Mammary epithelial cell (primary cell): ENCODE measurements at regions not wholly inside any gene's neighbourhood (a gene's known extent, or its start where the extent isn't known, plus 50 kb on each side); places are given as distances from the start of the nearest gene placed in this dataset.

Experiments used
- EZH2 ChIP-seq: IDR thresholded peaks from 2 replicates; pipeline ENCODE4 v1.6.1; 2012; ENCODE audit warnings: low read length, inconsistent platforms, borderline replicate concordance
- TF ChIP-seq, protein P1 (sequence below), 2 donors: IDR thresholded peaks in 1 of 2; conservative IDR thresholded peaks in 1 of 2; 2 replicates each; pipeline ENCODE4 v1.5.1; 2011 to 2012; ENCODE audit warnings: inconsistent platforms in 2 of 2, low read length in 2 of 2, mild to moderate bottlenecking in 2 of 2, control low read depth in 1 of 2, low read depth in 1 of 2; ENCODE audit not compliant: insufficient read depth in 1 of 2; ENCODE audit errors: extremely low read depth in 1 of 2

DNA sequence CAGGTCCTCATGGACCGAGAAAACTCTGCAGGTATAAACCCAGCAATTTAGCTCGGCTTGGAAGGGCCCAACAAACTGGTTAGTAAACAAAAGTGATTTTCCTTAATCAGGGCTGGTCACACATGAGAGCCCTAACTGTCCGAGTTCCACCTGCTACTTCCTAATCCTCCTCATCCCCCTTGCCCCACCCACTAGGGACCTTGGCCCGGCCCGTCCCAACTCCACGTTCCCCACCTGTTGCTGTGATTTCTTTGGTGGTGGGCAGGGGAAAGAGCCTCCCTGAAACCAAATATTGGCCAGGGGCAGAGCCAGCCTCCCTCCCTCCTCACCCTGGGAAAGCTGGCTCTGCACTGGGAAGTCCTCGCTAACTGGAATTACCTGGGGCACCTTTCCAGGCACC lies 304.2 kb upstream of the PROX1 start:
- TF ChIP-seq, protein P1, sequence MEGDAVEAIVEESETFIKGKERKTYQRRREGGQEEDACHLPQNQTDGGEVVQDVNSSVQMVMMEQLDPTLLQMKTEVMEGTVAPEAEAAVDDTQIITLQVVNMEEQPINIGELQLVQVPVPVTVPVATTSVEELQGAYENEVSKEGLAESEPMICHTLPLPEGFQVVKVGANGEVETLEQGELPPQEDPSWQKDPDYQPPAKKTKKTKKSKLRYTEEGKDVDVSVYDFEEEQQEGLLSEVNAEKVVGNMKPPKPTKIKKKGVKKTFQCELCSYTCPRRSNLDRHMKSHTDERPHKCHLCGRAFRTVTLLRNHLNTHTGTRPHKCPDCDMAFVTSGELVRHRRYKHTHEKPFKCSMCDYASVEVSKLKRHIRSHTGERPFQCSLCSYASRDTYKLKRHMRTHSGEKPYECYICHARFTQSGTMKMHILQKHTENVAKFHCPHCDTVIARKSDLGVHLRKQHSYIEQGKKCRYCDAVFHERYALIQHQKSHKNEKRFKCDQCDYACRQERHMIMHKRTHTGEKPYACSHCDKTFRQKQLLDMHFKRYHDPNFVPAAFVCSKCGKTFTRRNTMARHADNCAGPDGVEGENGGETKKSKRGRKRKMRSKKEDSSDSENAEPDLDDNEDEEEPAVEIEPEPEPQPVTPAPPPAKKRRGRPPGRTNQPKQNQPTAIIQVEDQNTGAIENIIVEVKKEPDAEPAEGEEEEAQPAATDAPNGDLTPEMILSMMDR (conservative IDR thresholded peaks at IDR 0.05 in 1 of 2, IDR thresholded peaks at IDR 0.05 in 1 of 2; ENCODE audit: extremely low read depth in 1 of 2, insufficient read depth in 1 of 2, low read depth in 1 of 2, low read length in 2 of 2): no peak
- no peak for TF ChIP-seq EZH2
